H9 (cell line): ENCODE measurements at regions not wholly inside any gene's neighbourhood (a gene's known extent, or its start where the extent isn't known, plus 50 kb on each side); places are given as distances from the start of the nearest gene placed in this dataset.

ENCODE experiments used
- DNase-seq: peaks from one replicate; pipeline ENCODE4 v3.0.0-alpha.2; 2017
- H2AFZ ChIP-seq: one replicate; pipeline ENCODE4 v1.6.1; 2013; ENCODE audit warnings: mild to moderate bottlenecking, low read length, control low read depth, moderate library complexity
- H2AK5ac ChIP-seq: 2 replicates; pipeline ENCODE4 v1.6.1; 2013; ENCODE audit warnings: low read length, control low read depth, mixed read lengths; ENCODE audit not compliant: insufficient read length
- H2BK120ac ChIP-seq: one replicate; pipeline ENCODE4 v1.6.1; 2013; ENCODE audit warnings: low read depth, mild to moderate bottlenecking, low read length, control low read depth, inconsistent platforms; ENCODE audit not compliant: poor library complexity, severe bottlenecking
- H2BK12ac ChIP-seq: 2 replicates; pipeline ENCODE4 v1.6.1; 2013; ENCODE audit warnings: low read length, control low read depth, mixed read lengths, low read depth; ENCODE audit not compliant: insufficient read length
- H2BK15ac ChIP-seq: 2 replicates; pipeline ENCODE4 v1.6.1; 2013; ENCODE audit warnings: low read depth, low read length, control low read depth
- H2BK20ac ChIP-seq: one replicate; pipeline ENCODE4 v1.6.1; 2013; ENCODE audit warnings: low read depth, mild to moderate bottlenecking, low read length, control low read depth, inconsistent platforms; ENCODE audit not compliant: poor library complexity, severe bottlenecking
- H2BK5ac ChIP-seq: 2 replicates; pipeline ENCODE4 v1.6.1; 2013; ENCODE audit warnings: low read length, control low read depth, mixed read lengths; ENCODE audit not compliant: insufficient read length
- H3K14ac ChIP-seq: 2 replicates; pipeline ENCODE4 v1.6.1; 2013; ENCODE audit warnings: low read length, control low read depth; ENCODE audit not compliant: insufficient read depth
- H3K18ac ChIP-seq: 2 replicates; pipeline ENCODE4 v1.6.1; 2013; ENCODE audit warnings: low read depth, mild to moderate bottlenecking, mixed read lengths, low read length, control low read depth; ENCODE audit not compliant: insufficient read length
- H3K23ac ChIP-seq: 2 replicates; pipeline ENCODE4 v1.6.1; 2013; ENCODE audit warnings: low read length, control low read depth, mixed read lengths, low read depth; ENCODE audit not compliant: insufficient read length
- H3K23me2 ChIP-seq: 2 replicates; pipeline ENCODE4 v1.6.1; 2013; ENCODE audit warnings: low read depth, mild to moderate bottlenecking, mixed read lengths, low read length, control low read depth; ENCODE audit not compliant: insufficient read length, poor library complexity, severe bottlenecking
- H3K27ac ChIP-seq: 2 replicates; pipeline ENCODE4 v1.5.1; 2013; ENCODE audit warnings: low read length, control low read depth, mixed read lengths, low read depth; ENCODE audit not compliant: insufficient read length
- H3K27me3 ChIP-seq: 2 replicates; pipeline ENCODE4 v1.6.1; 2013; ENCODE audit warnings: low read length, control low read depth, inconsistent platforms; ENCODE audit not compliant: insufficient read depth
- H3K4ac ChIP-seq: 2 replicates; pipeline ENCODE4 v1.6.1; 2013; ENCODE audit warnings: low read depth, mild to moderate bottlenecking, control low read depth, inconsistent platforms, low read length, moderate library complexity
- H3K4me1 ChIP-seq: 2 replicates; pipeline ENCODE4 v1.6.1; 2013; ENCODE audit warnings: low read length, control low read depth, inconsistent platforms; ENCODE audit not compliant: insufficient read depth
- H3K4me2 ChIP-seq: 2 replicates; pipeline ENCODE4 v1.6.1; 2013; ENCODE audit warnings: low read length, control low read depth, mixed read lengths; ENCODE audit not compliant: insufficient read length, insufficient read depth
- H3K56ac ChIP-seq: 2 replicates; pipeline ENCODE4 v1.6.1; 2013; ENCODE audit warnings: low read depth, mild to moderate bottlenecking, mixed read lengths, low read length, control low read depth; ENCODE audit not compliant: insufficient read length
- H3K79me1 ChIP-seq: 2 replicates; pipeline ENCODE4 v1.6.1; 2013; ENCODE audit warnings: low read depth, mild to moderate bottlenecking, moderate library complexity, low read length, control low read depth, inconsistent platforms; ENCODE audit not compliant: insufficient read depth, poor library complexity, severe bottlenecking
- H3K79me2 ChIP-seq: 2 replicates; pipeline ENCODE4 v1.6.1; 2013; ENCODE audit warnings: low read length, control low read depth, inconsistent platforms; ENCODE audit not compliant: insufficient read depth
- H3K9ac ChIP-seq: 2 replicates; pipeline ENCODE4 v1.6.1; 2013; ENCODE audit warnings: low read length, control low read depth, mixed read lengths; ENCODE audit not compliant: insufficient read length; ENCODE audit errors: extremely low read depth
- H3K9me3 ChIP-seq: one replicate; pipeline ENCODE4 v1.6.1; 2013; ENCODE audit warnings: low read depth, low read length, inconsistent platforms; ENCODE audit not compliant: control insufficient read depth
- H3T11ph ChIP-seq: one replicate; pipeline ENCODE4 v1.6.1; 2013; ENCODE audit warnings: mild to moderate bottlenecking, low read length, control low read depth, inconsistent platforms
- H4K20me1 ChIP-seq: one replicate; pipeline ENCODE4 v1.6.1; 2013; ENCODE audit not compliant: control insufficient read depth, insufficient read length, insufficient read depth
- H4K5ac ChIP-seq: 2 replicates; pipeline ENCODE4 v1.6.1; 2013; ENCODE audit warnings: low read depth, mild to moderate bottlenecking, mixed read lengths, low read length, control low read depth; ENCODE audit not compliant: insufficient read length
- H4K8ac ChIP-seq: replicated peaks from 2 replicates; pipeline ENCODE4 v1.6.1; 2013; ENCODE audit warnings: low read length, control low read depth, mixed read lengths, low read depth; ENCODE audit not compliant: insufficient read length
- H4K91ac ChIP-seq: 2 replicates; pipeline ENCODE4 v1.6.1; 2013; ENCODE audit warnings: low read depth, mild to moderate bottlenecking, moderate library complexity, mixed read lengths, low read length, control low read depth; ENCODE audit not compliant: insufficient read length
- H3K27ac Mint-ChIP-seq, 3 experiments: 2 replicates in 2 of 3; 3 replicates in 1 of 3; pipeline ENCODE4 v1.8.0; 2020 to 2021; ENCODE audit warnings: mixed read lengths in 3 of 3, mild to moderate bottlenecking in 1 of 3, moderate library complexity in 1 of 3
- H3K27me3 Mint-ChIP-seq: 2 replicates; pipeline ENCODE4 v1.8.0; 2021; ENCODE audit warnings: low read depth, mild to moderate bottlenecking, moderate library complexity, mixed read lengths
- H3K36me3 Mint-ChIP-seq, 3 experiments: 2 replicates in 2 of 3; 3 replicates in 1 of 3; pipeline ENCODE4 v1.8.0; 2020 to 2021; ENCODE audit warnings: low read depth in 3 of 3, mixed read lengths in 3 of 3; ENCODE audit not compliant: insufficient read depth in 1 of 3
- H3K4me1 Mint-ChIP-seq, 2 experiments: 2 replicates each; pipeline ENCODE4 v1.8.0; 2020; ENCODE audit warnings: mixed read lengths in 2 of 2
- H3K4me3 Mint-ChIP-seq, 2 experiments: 2 replicates in 1 of 2; 3 replicates in 1 of 2; pipeline ENCODE4 v1.8.0; 2020 to 2021; ENCODE audit warnings: mild to moderate bottlenecking in 2 of 2, mixed read lengths in 2 of 2, moderate library complexity in 1 of 2
- H3K9me3 Mint-ChIP-seq, 2 experiments: 2 replicates in 1 of 2; 3 replicates in 1 of 2; pipeline ENCODE4 v1.8.0; 2020; ENCODE audit warnings: mild to moderate bottlenecking in 2 of 2, mixed read lengths in 2 of 2, moderate library complexity in 1 of 2
- CTCF ChIP-seq: fragments of 200-600 bp; sonication (generic); conservative IDR thresholded peaks from 3 replicates; pipeline ENCODE4 v1.8.0; 2021; ENCODE audit warnings: antibody characterized with exemption, mild to moderate bottlenecking
- WGBS: extraction: QIAGEN DNeasy Blood & Tissue Kit; methylation state at CpG from one replicate; pipeline ENCODE4 v1.1.7; 2013; ENCODE audit warnings: missing lambda C conversion rate, low lambda C conversion rate, mixed read lengths; ENCODE audit not compliant: insufficient read length; ENCODE audit errors: extremely low coverage; 5-methylcytosine and 5-hydroxymethylcytosine counted together

- Mint-ChIP-seq H3K4me1 (no peaks in the 10 kb centered on the region), H3K9me3 (peaks cover 6 to 11% of the 10 kb centered on the region in 2 experiments; a peak in 4 of 5 replicates), H3K27ac (no peak overlapping the region), H3K27me3 (no peaks in the 10 kb centered on the region), H3K36me3 (peaks cover 0 to 12% (median 6%) of the 10 kb centered on the region in 3 experiments; a peak in 6 of 7 replicates), H3K4me3 (no peak overlapping the region)
- H3K4me2 ChIP-seq = no peak overlapping the region
- H2AK5ac ChIP-seq = no peak overlapping the region
- H3K4ac ChIP-seq = no peak overlapping the region
- no peak overlapping the region for H2BK20ac ChIP-seq
- H2BK15ac ChIP-seq = no peak overlapping the region
- no peaks in the 10 kb centered on the region for H3K79me1 ChIP-seq
- no peak overlapping the region for H2BK12ac ChIP-seq
- H3K27ac ChIP-seq = no peak overlapping the region
- H3K27me3 ChIP-seq = no peaks in the 10 kb centered on the region
- no peak overlapping the region for H3T11ph ChIP-seq
- no peak overlapping the region for H3K9ac ChIP-seq
- H4K20me1 ChIP-seq = no peaks in the 10 kb centered on the region
- H2BK120ac ChIP-seq = no peak overlapping the region
- no peaks in the 10 kb centered on the region for H3K79me2 ChIP-seq
- no peaks in the 10 kb centered on the region for H3K23me2 ChIP-seq
- no peaks in the 10 kb centered on the region for H3K4me1 ChIP-seq
- no peak overlapping the region for H4K5ac ChIP-seq
- DNase-seq = no peak
- WGBS = no CpG with 5 or more reads among the region's 1 CpG
- H3K9me3 ChIP-seq = no peaks in the 10 kb centered on the region
- no peak overlapping the region for H4K8ac ChIP-seq
- no peak overlapping the region for H3K14ac ChIP-seq
- no peak overlapping the region for H2BK5ac ChIP-seq
- H3K23ac ChIP-seq = no peak overlapping the region
- H2AFZ ChIP-seq = no peak overlapping the region
- H3K56ac ChIP-seq = no peak overlapping the region
- TF ChIP-seq CTCF = no peak
- H3K18ac ChIP-seq = no peak overlapping the region
- H4K91ac ChIP-seq = no peak overlapping the region
Observed at GRCh38 chr4:136662539-136662938, 869.8 kb downstream of the PCDH18 start.
